A673 (cell line): ENCODE measurements at regions not wholly inside any gene's neighbourhood (a gene's known extent, or its start where the extent isn't known, plus 50 kb on each side); places are given as distances from the start of the nearest gene placed in this dataset.

Experiments used
- BruUV-seq: library from RNA; stranded (reverse); fragments of 400-500 nt; replicated peaks from 2 replicates; lab custom pipeline; 2021; lab: Mats Ljungman, UMichigan
- CTCF ChIA-PET: fragments of 300-600 bp; sonication (Branson Sonifier 250); formaldehyde crosslinking; loops from one replicate; lab custom pipeline; 2022; ENCODE audit warnings: antibody characterized with exemption; lab: Charles Lee
- POLR2A ChIA-PET: fragments of 300-600 bp; sonication (Branson Sonifier 250); formaldehyde crosslinking; loops from one replicate; lab custom pipeline; 2022; ENCODE audit warnings: antibody characterized with exemption; ENCODE audit not compliant: low non-redundant PET; lab: Charles Lee
- DNase-seq: peaks from one replicate; pipeline ENCODE4 v3.0.0-alpha.2; 2015; ENCODE audit warnings: low spot score
- H3K27ac ChIP-seq: fragments of 200-600 bp; sonication (generic); 2 replicates; pipeline ENCODE4 v1.5.1; 2016; ENCODE audit warnings: mixed run types, low read depth, mild to moderate bottlenecking, mixed read lengths, antibody characterized with exemption, low read length; ENCODE audit not compliant: poor library complexity, severe bottlenecking
- H3K27me3 ChIP-seq: fragments of 200-600 bp; sonication (generic); replicated peaks from 2 replicates; pipeline ENCODE4 v1.6.1; 2017; ENCODE audit warnings: mixed run types, low read depth, mild to moderate bottlenecking, mixed read lengths, antibody characterized with exemption, low read length; ENCODE audit not compliant: insufficient read depth, poor library complexity
- H3K36me3 ChIP-seq: fragments of 200-600 bp; sonication (generic); 2 replicates; pipeline ENCODE4 v1.6.1; 2016; ENCODE audit warnings: mixed run types, mild to moderate bottlenecking, mixed read lengths, antibody characterized with exemption, low read length; ENCODE audit not compliant: insufficient read depth, poor library complexity, severe bottlenecking
- H3K4me1 ChIP-seq: fragments of 200-600 bp; sonication (generic); 2 replicates; pipeline ENCODE4 v1.6.1; 2017; ENCODE audit warnings: mixed run types, mild to moderate bottlenecking, mixed read lengths, antibody characterized with exemption, low read length; ENCODE audit not compliant: insufficient read depth, poor library complexity, severe bottlenecking
- H3K4me3 ChIP-seq: fragments of 200-600 bp; sonication (generic); 2 replicates; pipeline ENCODE4 v1.5.1; 2016; ENCODE audit warnings: low read depth, mixed run types, mild to moderate bottlenecking, mixed read lengths, low read length; ENCODE audit not compliant: poor library complexity, severe bottlenecking
- H3K9me3 ChIP-seq: fragments of 200-600 bp; sonication (generic); 2 replicates; pipeline ENCODE4 v1.6.1; 2016; ENCODE audit warnings: mixed run types, low read depth, mild to moderate bottlenecking, mixed read lengths, antibody characterized with exemption, low read length; ENCODE audit not compliant: poor library complexity, severe bottlenecking
- EZH2 ChIP-seq: fragments of 200-600 bp; sonication (generic); IDR thresholded peaks from 2 replicates; pipeline ENCODE4 v1.6.1; 2017; ENCODE audit warnings: borderline replicate concordance, low read depth, mild to moderate bottlenecking, mixed read lengths, antibody characterized with exemption, low read length; ENCODE audit not compliant: poor library complexity, severe bottlenecking
- intact Hi-C: fragments of 100-400 bp; cut with micrococcal nuclease; formaldehyde crosslinking; loops from one replicate; pipeline ENCODE4 v1.10.0; 2022; ENCODE audit not compliant: unreplicated experiment
- TF ChIP-seq, protein P1 (sequence below): fragments of 300-800, 200-600 bp; sonication (generic); conservative IDR thresholded peaks from 2 replicates; pipeline ENCODE4 v1.5.1; 2017; ENCODE audit warnings: low read depth, mild to moderate bottlenecking, antibody characterized with exemption, low read length, moderate library complexity, mixed read lengths

DNA sequence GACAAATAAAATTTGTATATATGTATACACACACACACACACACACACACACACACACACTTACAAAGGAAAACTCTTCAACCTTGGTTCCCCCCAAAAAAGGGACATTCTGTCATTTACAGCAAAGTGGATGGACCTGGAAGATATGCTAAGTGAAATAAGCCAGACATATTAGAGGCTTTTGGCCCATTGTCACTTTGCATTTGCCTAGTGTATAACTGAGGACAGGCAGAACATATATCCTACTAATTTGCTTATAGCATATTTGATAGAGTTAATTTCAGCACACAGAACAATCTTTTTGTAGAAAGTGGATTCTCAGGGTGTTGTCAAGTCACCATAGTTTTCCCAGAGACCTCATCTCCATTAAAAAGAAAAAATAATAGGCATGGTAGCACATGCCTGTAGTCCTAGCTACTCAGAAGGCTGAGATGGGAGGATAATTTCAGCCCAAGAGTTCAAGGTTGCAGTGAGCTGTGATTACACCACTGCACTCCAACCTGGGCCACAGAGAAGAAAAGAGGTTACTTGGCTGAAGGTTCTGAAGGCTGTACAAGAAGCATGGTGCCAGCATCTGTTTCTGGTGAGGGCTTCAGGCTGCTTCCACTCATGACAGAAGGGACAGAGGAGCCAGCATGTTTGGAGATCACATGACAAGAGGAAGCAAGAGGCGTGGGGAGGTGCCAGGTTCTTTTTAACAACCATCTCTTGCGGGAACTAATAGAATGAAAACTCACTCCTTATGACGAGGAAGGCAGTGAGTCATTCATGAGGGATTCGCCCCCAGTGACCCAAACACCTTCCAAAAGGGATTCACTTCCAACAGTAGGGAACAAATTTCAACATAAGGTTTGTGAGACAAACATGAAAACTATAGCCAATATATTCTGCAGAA, 135.6 kb downstream of the TMEM168 start:
- intact Hi-C loops = no loop called here
- ChIA-PET POLR2A (no interaction called here), CTCF (no interaction called here)
- BruUV-seq = no TSS peak
- no peak overlapping the region for H3K4me3 ChIP-seq
- no peak overlapping the region for H3K27ac ChIP-seq
- no peaks in the 10 kb centered on the region for H3K9me3 ChIP-seq
- DNase-seq = no peak
- TF ChIP-seq, protein P1, sequence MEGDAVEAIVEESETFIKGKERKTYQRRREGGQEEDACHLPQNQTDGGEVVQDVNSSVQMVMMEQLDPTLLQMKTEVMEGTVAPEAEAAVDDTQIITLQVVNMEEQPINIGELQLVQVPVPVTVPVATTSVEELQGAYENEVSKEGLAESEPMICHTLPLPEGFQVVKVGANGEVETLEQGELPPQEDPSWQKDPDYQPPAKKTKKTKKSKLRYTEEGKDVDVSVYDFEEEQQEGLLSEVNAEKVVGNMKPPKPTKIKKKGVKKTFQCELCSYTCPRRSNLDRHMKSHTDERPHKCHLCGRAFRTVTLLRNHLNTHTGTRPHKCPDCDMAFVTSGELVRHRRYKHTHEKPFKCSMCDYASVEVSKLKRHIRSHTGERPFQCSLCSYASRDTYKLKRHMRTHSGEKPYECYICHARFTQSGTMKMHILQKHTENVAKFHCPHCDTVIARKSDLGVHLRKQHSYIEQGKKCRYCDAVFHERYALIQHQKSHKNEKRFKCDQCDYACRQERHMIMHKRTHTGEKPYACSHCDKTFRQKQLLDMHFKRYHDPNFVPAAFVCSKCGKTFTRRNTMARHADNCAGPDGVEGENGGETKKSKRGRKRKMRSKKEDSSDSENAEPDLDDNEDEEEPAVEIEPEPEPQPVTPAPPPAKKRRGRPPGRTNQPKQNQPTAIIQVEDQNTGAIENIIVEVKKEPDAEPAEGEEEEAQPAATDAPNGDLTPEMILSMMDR = no peak
- no peak for TF ChIP-seq EZH2
- H3K4me1 ChIP-seq = no peaks in the 10 kb centered on the region
- H3K36me3 ChIP-seq = no peaks in the 10 kb centered on the region
- H3K27me3 ChIP-seq = no peaks in the 10 kb centered on the region

DNA sequence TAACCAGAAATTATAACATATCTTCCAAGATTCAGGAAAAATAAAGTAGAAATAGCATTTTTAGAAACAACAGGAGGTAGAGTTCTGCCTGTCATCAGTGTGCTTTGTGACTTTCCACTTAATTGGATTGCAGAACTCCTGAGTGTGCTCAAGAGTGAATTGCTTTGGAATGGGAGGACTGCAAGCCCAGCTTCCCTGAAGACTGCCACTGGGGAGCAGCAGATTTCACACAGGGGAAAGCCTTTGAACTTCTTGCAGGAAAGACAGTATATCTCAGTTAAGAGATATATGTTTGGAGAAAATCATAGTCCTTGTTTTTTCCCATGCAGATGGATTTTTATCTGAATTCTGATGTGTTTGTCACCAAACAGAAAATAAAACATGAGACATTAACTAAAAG, 124.5 kb downstream of the TMEM168 start:
- no TSS peak for BruUV-seq
- Histone ChIP-seq H3K9me3 (no peaks in the 10 kb centered on the region), H3K27me3 (no peaks in the 10 kb centered on the region), H3K36me3 (no peaks in the 10 kb centered on the region), H3K27ac (no peak overlapping the region), H3K4me3 (no peak overlapping the region), H3K4me1 (no peaks in the 10 kb centered on the region)
- POLR2A ChIA-PET = no interaction called here
- intact Hi-C loops = no loop called here
- peak; percentile 54 for DNase-seq
- CTCF ChIA-PET = no interaction called here
- TF ChIP-seq EZH2 = no peak
- TF ChIP-seq, protein P1 = peak; percentile 43

DNA sequence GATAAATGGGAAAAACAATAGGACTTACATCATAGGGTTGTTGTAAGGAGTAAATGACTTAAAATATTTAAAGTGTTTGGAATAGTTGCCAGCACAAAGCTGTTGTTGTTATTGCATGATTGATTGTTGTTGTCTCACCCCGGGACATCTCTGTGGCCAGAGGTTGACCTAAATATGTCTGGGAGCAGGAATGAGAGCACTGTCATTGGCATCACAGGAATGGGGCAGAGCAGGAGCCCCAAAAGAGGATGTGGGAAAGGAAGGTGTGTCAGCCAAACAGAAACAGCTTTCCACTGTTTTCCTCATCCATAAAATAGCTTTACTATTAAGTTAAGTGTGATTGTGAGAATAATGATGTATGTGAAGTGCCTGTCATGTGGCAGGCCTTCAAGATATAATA, 121.6 kb downstream of the TMEM168 start:
- TF ChIP-seq, protein P1 = no peak
- TF ChIP-seq EZH2 = no peak
- POLR2A ChIA-PET = no interaction called here
- CTCF ChIA-PET = no interaction called here

More for the DNA sequence above, 121.6 kb downstream of the TMEM168 start:
- no peak overlapping the region for H3K27ac ChIP-seq
- no peaks in the 10 kb centered on the region for H3K4me1 ChIP-seq
- H3K9me3 ChIP-seq = no peaks in the 10 kb centered on the region
- H3K36me3 ChIP-seq = no peaks in the 10 kb centered on the region
- H3K4me3 ChIP-seq = no peak overlapping the region
- intact Hi-C loops = no loop called here
- no peak for DNase-seq
- peaks cover 1% of the 10 kb centered on the region for H3K27me3 ChIP-seq
- no TSS peak for BruUV-seq
